HepG2 (cell line): ENCODE measurements at regions not wholly inside any gene's neighbourhood (a gene's known extent, or its start where the extent isn't known, plus 50 kb on each side); places are given as distances from the start of the nearest gene placed in this dataset.

Source experiments
- BRCA1 ChIP-seq: sonication (generic); formaldehyde crosslinking; IDR thresholded peaks from 2 replicates; pipeline ENCODE4 v1.4.0; 2020; ENCODE audit warnings: missing genetic modification reagents
- PRDM15 ChIP-seq: sonication (generic); formaldehyde crosslinking; IDR thresholded peaks from 2 replicates; pipeline ENCODE4 v1.4.0; 2020; ENCODE audit warnings: missing genetic modification reagents
- ZNF263 ChIP-seq: sonication (generic); formaldehyde crosslinking; IDR thresholded peaks from 2 replicates; pipeline ENCODE4 v1.4.0; 2020; ENCODE audit warnings: missing genetic modification reagents

GRCh38 chr4:99759346-99759984, 57.2 kb upstream of the DAPP1 start:
- TF ChIP-seq ZNF263 (CRISPR knock-in tag) (no peak), PRDM15 (no peak), BRCA1 (CRISPR knock-in tag) (no peak)
